CD14-positive monocyte (primary cell): ENCODE measurements at regions not wholly inside any gene's neighbourhood (a gene's known extent, or its start where the extent isn't known, plus 50 kb on each side); places are given as distances from the start of the nearest gene placed in this dataset.

Experiments
- DNase-seq, 3 donors: peaks; one replicate each; pipeline ENCODE4 v3.0.0-alpha.2; 2011 to 2022
- H2AFZ ChIP-seq: 2 replicates; pipeline ENCODE4 v1.6.0; 2012; ENCODE audit warnings: mild to moderate bottlenecking, low read depth, low read length, inconsistent platforms; ENCODE audit not compliant: insufficient read depth, poor library complexity, severe bottlenecking
- H3K27ac ChIP-seq, 2 donors: 1 replicate in 1 of 2; 2 replicates in 1 of 2; pipeline ENCODE4 v1.5.1; 2012 to 2013; ENCODE audit warnings: low read length in 2 of 2, control low read depth in 1 of 2, inconsistent platforms in 1 of 2, low read depth in 1 of 2, mild to moderate bottlenecking in 1 of 2
- H3K27me3 ChIP-seq, 2 donors: one replicate each; pipeline versions ENCODE4 v1.6.0 to v1.6.1; 2011 to 2013; ENCODE audit warnings: low read length in 2 of 2; ENCODE audit not compliant: control insufficient read depth in 2 of 2, insufficient read depth in 2 of 2
- H3K36me3 ChIP-seq, 2 donors: replicated peaks in 1 of 2; 1 replicate in 1 of 2; 2 replicates in 1 of 2; pipeline versions ENCODE4 v1.5.1 to v1.6.1; 2012 to 2013; ENCODE audit warnings: low read length in 2 of 2, control low read depth in 1 of 2, inconsistent platforms in 1 of 2, mild to moderate bottlenecking in 1 of 2; ENCODE audit not compliant: insufficient read depth in 2 of 2, control insufficient read depth in 1 of 2
- H3K4me1 ChIP-seq, 2 donors: 1 replicate in 1 of 2; 2 replicates in 1 of 2; pipeline versions ENCODE4 v1.5.1 to v1.6.1; 2012 to 2013; ENCODE audit warnings: low read length in 2 of 2, control low read depth in 1 of 2, inconsistent platforms in 1 of 2, mild to moderate bottlenecking in 1 of 2, moderate library complexity in 1 of 2; ENCODE audit not compliant: insufficient read depth in 2 of 2, control insufficient read depth in 1 of 2
- H3K4me2 ChIP-seq: replicated peaks from 2 replicates; pipeline ENCODE3; 2012; ENCODE audit warnings: low read length, moderate library complexity, mild to moderate bottlenecking; ENCODE audit not compliant: poor library complexity, severe bottlenecking; ENCODE audit errors: extremely low read depth
- H3K4me3 ChIP-seq, 3 experiments: fragments of 200-600 bp in 1 of 3; sonication (generic) in 1 of 3; replicated peaks in 1 of 3; 1 replicate in 2 of 3; 2 replicates in 1 of 3; pipeline ENCODE4 v1.5.1; 2011 to 2013; ENCODE audit warnings: low read length in 3 of 3, mild to moderate bottlenecking in 3 of 3, control low read depth in 2 of 3, low read depth in 2 of 3, inconsistent platforms in 1 of 3, moderate library complexity in 1 of 3
- H3K79me2 ChIP-seq: 2 replicates; pipeline ENCODE4 v1.6.0; 2012; ENCODE audit warnings: mild to moderate bottlenecking, control low read depth, inconsistent platforms, low read length, moderate library complexity; ENCODE audit not compliant: insufficient read depth
- H3K9ac ChIP-seq: 2 replicates; pipeline ENCODE4 v1.6.0; 2017; ENCODE audit warnings: low read length, mild to moderate bottlenecking; ENCODE audit not compliant: insufficient read depth, poor library complexity, severe bottlenecking
- H3K9me3 ChIP-seq, 2 donors: replicated peaks in 1 of 2; 1 replicate in 1 of 2; 2 replicates in 1 of 2; pipeline versions ENCODE4 v1.5.1 to v1.6.1; 2012 to 2013; ENCODE audit warnings: low read length in 2 of 2, control low read depth in 1 of 2; ENCODE audit not compliant: control insufficient read depth in 1 of 2, insufficient read depth in 1 of 2
- H4K20me1 ChIP-seq: 2 replicates; pipeline ENCODE4 v1.6.0; 2012; ENCODE audit warnings: mild to moderate bottlenecking, low read length, control low read depth, moderate library complexity; ENCODE audit not compliant: insufficient read depth
- H3K27ac Mint-ChIP-seq, 7 donors: one replicate each; pipeline ENCODE4 v1.8.0; 2020; ENCODE audit warnings: mild to moderate bottlenecking in 7 of 7, mixed read lengths in 7 of 7, moderate library complexity in 6 of 7, inconsistent platforms in 2 of 7
- H3K27me3 Mint-ChIP-seq, 3 donors: one replicate each; pipeline ENCODE4 v1.8.0; 2021 to 2022; ENCODE audit warnings: low read depth in 3 of 3, mild to moderate bottlenecking in 3 of 3, mixed read lengths in 3 of 3, moderate library complexity in 3 of 3, inconsistent platforms in 1 of 3
- H3K36me3 Mint-ChIP-seq, 2 donors: one replicate each; pipeline ENCODE4 v1.8.0; 2020; ENCODE audit warnings: mixed read lengths in 2 of 2, inconsistent platforms in 1 of 2, mild to moderate bottlenecking in 1 of 2
- H3K4me1 Mint-ChIP-seq: one replicate; pipeline ENCODE4 v1.8.0; 2020; ENCODE audit warnings: mild to moderate bottlenecking, mixed read lengths
- H3K4me3 Mint-ChIP-seq, 2 donors: one replicate each; pipeline ENCODE4 v1.8.0; 2020; ENCODE audit warnings: mild to moderate bottlenecking in 2 of 2, mixed read lengths in 2 of 2, moderate library complexity in 1 of 2
- H3K9me3 Mint-ChIP-seq, 7 donors: one replicate each; pipeline ENCODE4 v1.8.0; 2020 to 2022; ENCODE audit warnings: mixed read lengths in 7 of 7, mild to moderate bottlenecking in 6 of 7, moderate library complexity in 6 of 7, inconsistent platforms in 2 of 7
- CTCF ChIP-seq: fragments of 200-600 bp; IDR thresholded peaks from one replicate; pipeline ENCODE4 v1.8.0; 2022; ENCODE audit warnings: antibody characterized with exemption, mild to moderate bottlenecking
- WGBS: methylation state at CpG from one replicate; pipeline ENCODE4 v1.1.5; 2013; ENCODE audit warnings: missing lambda C conversion rate; ENCODE audit not compliant: insufficient coverage; 5-methylcytosine and 5-hydroxymethylcytosine counted together
- intact Hi-C, 2 donors: fragments of 100-400 bp; cut with micrococcal nuclease; formaldehyde crosslinking; loops; one replicate each; pipeline versions ENCODE4 v1.15.0 to v1.15.1; 2023

GRCh38 chr22:47691152-47691895, 928.9 kb downstream of the TBC1D22A start:
- H3K4me1 ChIP-seq, result no peaks in the 10 kb centered on the region
- H4K20me1 ChIP-seq, result no peaks in the 10 kb centered on the region
- no peak overlapping the region for H2AFZ ChIP-seq
- H3K36me3 ChIP-seq, result no peaks in the 10 kb centered on the region
- H3K27me3 ChIP-seq, result no peaks in the 10 kb centered on the region
- no peaks in the 10 kb centered on the region for H3K36me3 Mint-ChIP-seq
- peaks cover 7 to 20% (median 12%) of the 10 kb centered on the region in 7 donors for H3K9me3 Mint-ChIP-seq
- H3K27me3 Mint-ChIP-seq, result peaks cover 0 to 7% (median 0%) of the 10 kb centered on the region in 3 donors
- no peak for TF ChIP-seq CTCF
- H3K9me3 ChIP-seq, result peaks cover 4 to 5% of the 10 kb centered on the region in 2 donors
- no peaks in the 10 kb centered on the region for H3K4me1 Mint-ChIP-seq
- no peak for DNase-seq
- intact Hi-C loops, result no loop called here
- H3K27ac Mint-ChIP-seq, result no peak overlapping the region
- no peak overlapping the region for H3K4me2 ChIP-seq
- no peak overlapping the region for H3K9ac ChIP-seq
- H3K4me3 Mint-ChIP-seq, result no peak overlapping the region
- WGBS, result 88% methylated on average over 3 of the region's 10 CpGs
- no peak overlapping the region for H3K27ac ChIP-seq
- H3K4me3 ChIP-seq, result no peak overlapping the region
- no peaks in the 10 kb centered on the region for H3K79me2 ChIP-seq

DNA sequence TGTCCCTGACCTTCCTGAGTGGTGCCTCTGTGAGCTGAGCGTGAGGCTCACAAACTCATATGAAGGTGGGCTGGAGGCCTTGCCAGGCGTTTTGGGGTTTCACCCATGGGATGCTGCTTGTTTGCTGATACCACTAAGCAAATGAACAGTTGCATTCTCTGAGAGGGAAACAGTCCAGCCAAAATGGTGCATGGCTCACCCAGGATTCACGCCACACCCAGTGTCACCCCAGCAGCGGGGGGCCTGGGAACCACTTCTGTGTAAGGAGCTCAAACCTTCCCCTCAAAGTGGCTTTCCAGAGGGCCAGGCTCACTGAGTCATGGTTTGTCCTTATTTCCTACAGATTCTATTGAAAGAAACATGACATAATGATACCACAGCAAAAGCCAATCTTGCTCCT, 928.1 kb downstream of the TBC1D22A start:
- H4K20me1 ChIP-seq, result no peaks in the 10 kb centered on the region
- H3K27me3 ChIP-seq, result no peaks in the 10 kb centered on the region
- peaks cover 9 to 10% of the 10 kb centered on the region in 2 donors for H3K9me3 ChIP-seq
- H3K27ac ChIP-seq, result no peak overlapping the region
- H3K9ac ChIP-seq, result no peak overlapping the region
- H3K4me1 Mint-ChIP-seq, result no peaks in the 10 kb centered on the region
- H3K36me3 ChIP-seq, result no peaks in the 10 kb centered on the region
- no peak overlapping the region for H3K4me2 ChIP-seq
- intact Hi-C loops, result no loop called here
- H3K9me3 Mint-ChIP-seq, result peaks cover 8 to 23% (median 16%) of the 10 kb centered on the region in 7 donors
- no peak overlapping the region for H3K27ac Mint-ChIP-seq
- H3K36me3 Mint-ChIP-seq, result no peaks in the 10 kb centered on the region
- H3K27me3 Mint-ChIP-seq, result peaks cover 0 to 7% (median 0%) of the 10 kb centered on the region in 3 donors
- no peaks in the 10 kb centered on the region for H3K79me2 ChIP-seq
- H2AFZ ChIP-seq, result no peak overlapping the region
- no peak for DNase-seq
- TF ChIP-seq CTCF, result no peak
- WGBS, result 96% methylated on average over 4 of the region's 4 CpGs
- H3K4me3 Mint-ChIP-seq, result no peak overlapping the region
- no peaks in the 10 kb centered on the region for H3K4me1 ChIP-seq
- no peak overlapping the region for H3K4me3 ChIP-seq
